ENCODE measurements at regions not wholly inside any gene's neighbourhood (a gene's known extent, or its start where the extent isn't known, plus 50 kb on each side); places are given as distances from the start of the nearest gene placed in this dataset.

- POLR2A ChIA-PET (ENCODE audit: low non-redundant PET): no interaction called here
Measured at GRCh38 chr2:146438246-146438645, 1406.6 kb upstream of the ACVR2A start.

DNA sequence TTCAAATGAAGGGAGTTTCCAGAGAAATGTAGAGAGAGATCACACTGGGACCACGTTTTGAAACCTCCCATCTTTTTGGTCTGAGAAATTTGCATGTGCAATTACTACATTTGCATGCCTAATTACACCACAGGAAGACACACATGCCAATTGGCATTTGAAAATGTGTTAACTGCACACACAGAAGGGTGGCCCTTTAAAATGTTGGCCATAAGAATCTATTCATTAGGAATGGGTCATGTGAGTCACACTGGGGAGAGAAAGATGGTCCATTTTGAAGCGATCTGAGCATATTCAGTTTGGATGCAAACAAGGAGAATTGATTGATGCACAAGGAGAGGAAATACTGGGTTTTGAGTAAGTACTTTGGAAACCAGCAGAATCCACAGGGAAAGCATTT, 1407.1 kb upstream of the ACVR2A start:
- no peak for DNase-seq (ENCODE audit: low spot score)
- no peak overlapping the region for H3K27ac ChIP-seq
- CTCF ChIA-PET: no interaction called here
- POLR2A ChIA-PET (ENCODE audit: low non-redundant PET): no interaction called here
- no peak for TF ChIP-seq CTCF (conservative IDR thresholded peaks at IDR 0.05; ENCODE audit: low read depth)

More at GRCh38 chr2:146438246-146438645, 1406.6 kb upstream of the ACVR2A start:
- TF ChIP-seq CTCF (conservative IDR thresholded peaks at IDR 0.05; ENCODE audit: low read depth): no peak
- no peak for DNase-seq (ENCODE audit: low spot score)
- H3K27ac ChIP-seq: no peak overlapping the region
- CTCF ChIA-PET: no interaction called here

DNA sequence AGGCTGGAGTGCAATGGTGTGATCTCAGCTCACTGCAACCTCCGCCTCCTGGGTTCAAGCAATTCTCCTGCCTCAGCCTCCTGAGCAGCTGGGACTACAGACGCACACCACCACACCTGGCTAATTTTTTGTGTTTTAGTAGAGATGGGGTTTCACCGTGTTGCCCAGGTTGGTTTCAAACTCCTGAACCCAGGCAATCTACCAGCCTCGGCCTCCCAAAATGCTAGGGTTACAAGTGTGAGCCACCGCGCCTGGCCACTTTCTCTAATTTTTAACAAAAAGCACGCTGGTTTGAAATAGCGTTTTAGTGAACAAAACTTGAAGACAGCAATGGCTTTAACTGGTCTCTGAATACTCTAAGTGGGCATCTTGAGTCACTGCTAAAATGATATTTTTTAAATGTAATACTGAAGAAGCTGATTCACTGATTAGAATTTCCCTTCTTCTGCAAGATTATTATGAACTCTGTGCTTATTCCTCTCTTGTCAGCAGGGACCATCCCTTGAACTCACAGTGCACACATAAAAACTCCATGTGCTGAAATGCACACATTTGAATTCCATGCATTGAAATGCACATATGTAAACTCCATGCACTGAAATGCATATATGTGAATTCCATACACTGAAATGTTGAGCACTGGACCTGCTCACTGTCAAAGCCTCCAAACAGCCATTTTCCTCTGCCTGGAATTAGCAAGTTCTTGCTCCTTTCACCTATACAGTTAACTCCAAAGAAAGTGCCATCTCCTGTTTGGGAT, 1411.5 kb upstream of the ACVR2A start:
- no peak for DNase-seq (ENCODE audit: low spot score)
- no peak for TF ChIP-seq CTCF (conservative IDR thresholded peaks at IDR 0.05; ENCODE audit: low read depth)
- CTCF ChIA-PET: no interaction called here
- no peak overlapping the region for H3K27ac ChIP-seq
- POLR2A ChIA-PET (ENCODE audit: low non-redundant PET): no interaction called here

- CTCF ChIA-PET: interaction anchor here (0.6 kb wide), 1 partner anchor 1408 kb away, joined by 3 read pairs; no protein-coding TSS in a partner anchor
- no peak overlapping the region for H3K27ac ChIP-seq
- POLR2A ChIA-PET (ENCODE audit: low non-redundant PET): no interaction called here
Measured at GRCh38 chr2:146429366-146429765, 1415.5 kb upstream of the ACVR2A start.

DNA sequence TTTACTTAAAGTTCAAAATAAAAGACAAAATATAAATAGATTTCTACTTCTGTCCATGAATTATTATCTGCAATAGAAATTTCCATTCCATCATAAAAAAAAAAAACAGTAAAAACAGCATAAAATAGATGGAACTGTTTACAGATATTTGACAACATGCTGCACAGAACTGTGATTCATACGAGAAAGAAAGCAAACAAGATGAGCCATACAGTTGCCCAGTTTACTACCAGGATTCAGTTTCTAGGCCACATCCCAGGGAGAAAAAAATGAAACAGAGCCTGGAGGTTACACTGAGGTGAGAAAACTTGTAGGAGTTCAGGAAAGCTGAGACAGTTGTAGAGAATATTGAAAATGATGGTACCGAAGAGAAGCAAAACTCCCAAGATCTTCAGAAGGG, 1426.9 kb upstream of the ACVR2A start:
- TF ChIP-seq CTCF (conservative IDR thresholded peaks at IDR 0.05; ENCODE audit: low read depth): no peak
- no peak overlapping the region for H3K27ac ChIP-seq
- DNase-seq (ENCODE audit: low spot score): no peak
- ChIA-PET CTCF (no interaction called here), POLR2A (ENCODE audit: low non-redundant PET) (no interaction called here)

More at GRCh38 chr2:146429366-146429765, 1415.5 kb upstream of the ACVR2A start:
- no peak for DNase-seq (ENCODE audit: low spot score)
- TF ChIP-seq CTCF (conservative IDR thresholded peaks at IDR 0.05; ENCODE audit: low read depth): no peak

DNA sequence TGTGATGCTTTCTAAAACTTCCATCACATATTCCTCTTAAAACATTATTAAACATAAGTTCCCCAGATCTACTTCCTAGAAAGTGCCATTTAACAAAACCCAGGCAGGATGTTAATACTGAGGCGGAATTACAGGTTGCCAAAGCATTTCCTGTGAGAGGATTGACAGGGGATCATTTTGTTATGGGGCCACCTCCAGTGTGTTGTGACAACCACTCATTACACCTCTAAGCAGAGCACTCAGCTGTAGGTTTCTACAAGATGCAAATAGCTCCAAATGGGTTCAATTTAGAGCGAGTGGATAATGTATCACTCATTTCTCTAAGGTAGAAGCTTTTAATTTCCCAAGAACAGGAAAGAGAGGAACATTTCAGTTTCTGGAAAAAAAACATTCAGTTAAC, 1429.5 kb upstream of the ACVR2A start:
- ChIA-PET POLR2A (ENCODE audit: low non-redundant PET) (no interaction called here), CTCF (no interaction called here)
- no peak overlapping the region for H3K27ac ChIP-seq
- TF ChIP-seq CTCF (conservative IDR thresholded peaks at IDR 0.05; ENCODE audit: low read depth): no peak
- DNase-seq (ENCODE audit: low spot score): no peak
